ENCODE measurements at regions not wholly inside any gene's neighbourhood (a gene's known extent, or its start where the extent isn't known, plus 50 kb on each side); places are given as distances from the start of the nearest gene placed in this dataset.
"Not testable (repeated sequence)": the region's sequence is repeated elsewhere in the genome, so short reads cannot be mapped to it uniquely, and the experiment has no call there.

DNA sequence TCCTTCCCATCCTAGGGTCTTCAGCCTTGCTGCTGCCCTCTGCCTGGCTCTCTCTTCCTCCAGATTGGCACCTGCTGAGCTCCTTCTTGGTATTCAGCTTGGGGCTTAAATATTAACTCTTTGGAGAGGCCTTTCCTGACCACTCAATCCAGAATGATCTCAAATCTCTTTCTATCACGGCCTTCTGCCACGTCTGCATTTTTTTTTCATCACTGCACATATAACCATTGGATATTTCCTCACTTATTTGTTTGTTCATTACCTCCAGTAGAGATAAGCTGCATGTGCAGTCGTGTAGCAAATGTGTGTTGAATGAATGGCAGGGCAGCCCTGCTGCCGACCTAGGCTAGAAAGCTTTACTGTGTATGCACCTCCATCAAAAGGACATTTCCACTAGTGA lies 51.6 kb upstream of the MPP7 start:
- FAIRE-seq (no peak), DNase-seq (ENCODE audit: insufficient read length, low spot score) (no peak)
- no peak for TF ChIP-seq POLR2A (IDR thresholded peaks at IDR 0.05; ENCODE audit: low read depth, low read length)

DNA sequence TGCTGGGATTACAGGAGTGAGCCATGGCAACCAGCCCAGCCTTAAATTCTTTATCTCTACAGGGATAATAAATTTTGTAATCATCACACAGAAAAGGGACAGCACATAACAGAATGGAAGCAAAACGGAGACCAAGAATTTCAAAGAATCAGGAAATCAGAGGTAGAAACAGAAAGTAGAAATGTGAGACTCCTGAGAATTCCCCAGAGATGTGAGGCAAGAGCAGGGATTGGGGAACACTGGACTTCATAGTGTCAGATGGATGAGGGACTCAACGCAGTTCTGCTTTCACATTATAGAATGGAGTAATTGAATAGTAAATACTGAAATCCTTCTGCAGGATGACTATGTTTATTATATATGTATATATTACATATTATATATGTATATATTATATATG lies 52.5 kb upstream of the MPP7 start:
- FAIRE-seq (no peak), DNase-seq (ENCODE audit: insufficient read length, low spot score) (no peak)
- TF ChIP-seq POLR2A (IDR thresholded peaks at IDR 0.05; ENCODE audit: low read depth, low read length): no peak

GRCh38 chr10:28359334-28359733 lies 56.5 kb upstream of the MPP7 start:
- DNase-seq (ENCODE audit: insufficient read length, low spot score) (no peak), FAIRE-seq (no peak)
- no peak for TF ChIP-seq POLR2A (IDR thresholded peaks at IDR 0.05; ENCODE audit: low read depth, low read length)

- FAIRE-seq: no peak
- no peak for TF ChIP-seq POLR2A (IDR thresholded peaks at IDR 0.05; ENCODE audit: low read depth, low read length)
- no peak for DNase-seq (ENCODE audit: insufficient read length, low spot score)
These were observed 57.3 kb upstream of the MPP7 start for GRCh38 chr10:28360175-28360574.

DNA sequence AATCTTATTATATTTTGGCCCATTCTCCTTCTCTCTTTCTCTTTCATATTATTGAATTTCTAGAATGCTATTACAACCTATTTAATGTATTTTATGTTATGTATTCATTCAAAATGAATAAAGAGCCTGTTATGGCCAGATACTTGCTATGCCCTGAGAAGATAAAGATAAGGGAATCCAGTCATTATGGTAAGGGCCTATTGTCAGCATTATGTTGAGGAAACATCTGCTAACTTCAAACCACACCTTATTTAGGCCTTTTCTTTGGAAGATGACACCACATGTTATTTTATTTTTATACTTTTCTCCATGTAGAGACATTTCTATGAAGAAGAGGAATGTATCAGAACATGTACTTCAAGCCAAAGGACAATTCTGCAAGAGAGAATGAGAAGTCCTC lies 60.5 kb upstream of the MPP7 start:
- no peak for TF ChIP-seq POLR2A (IDR thresholded peaks at IDR 0.05; ENCODE audit: low read depth, low read length)
- FAIRE-seq: no peak
- DNase-seq (ENCODE audit: insufficient read length, low spot score): no peak

GRCh38 chr10:28365840-28366239 lies 63.0 kb upstream of the MPP7 start:
- no peak for DNase-seq (ENCODE audit: insufficient read length, low spot score)
- no peak for TF ChIP-seq POLR2A (IDR thresholded peaks at IDR 0.05; ENCODE audit: low read depth, low read length)
- FAIRE-seq: no peak

GRCh38 chr10:28366994-28367393 lies 64.1 kb upstream of the MPP7 start:
- no peak for DNase-seq (ENCODE audit: insufficient read length, low spot score)
- TF ChIP-seq POLR2A (IDR thresholded peaks at IDR 0.05; ENCODE audit: low read depth, low read length): no peak
- no peak for FAIRE-seq

DNA sequence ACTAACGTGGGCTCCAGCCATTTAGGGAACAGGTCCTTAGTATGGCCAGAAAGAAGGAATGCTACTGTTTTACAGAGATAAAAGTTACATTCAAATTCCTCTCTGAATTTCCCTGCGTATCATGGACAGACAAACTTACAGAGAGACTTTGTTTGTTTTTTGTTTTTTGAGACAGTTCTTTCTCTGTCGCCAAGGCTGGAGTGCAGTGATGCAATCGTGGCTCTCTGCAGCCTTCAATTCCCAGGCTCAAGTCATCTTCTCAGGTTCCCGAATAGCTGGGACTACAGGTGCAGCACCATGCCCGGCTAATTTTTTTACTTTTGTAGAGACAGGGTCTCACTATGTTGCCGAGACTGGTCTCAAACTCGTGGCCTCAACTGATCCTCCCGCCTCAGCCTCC lies 64.5 kb upstream of the MPP7 start:
- FAIRE-seq (no peak), DNase-seq (ENCODE audit: insufficient read length, low spot score) (no peak)
- no peak for TF ChIP-seq POLR2A (IDR thresholded peaks at IDR 0.05; ENCODE audit: low read depth, low read length)

GRCh38 chr10:28367929-28368484 lies 65.1 kb upstream of the MPP7 start:
- no peak for FAIRE-seq
- no peak for TF ChIP-seq POLR2A (IDR thresholded peaks at IDR 0.05; ENCODE audit: low read depth, low read length)
- no peak for DNase-seq (ENCODE audit: insufficient read length, low spot score)

DNA sequence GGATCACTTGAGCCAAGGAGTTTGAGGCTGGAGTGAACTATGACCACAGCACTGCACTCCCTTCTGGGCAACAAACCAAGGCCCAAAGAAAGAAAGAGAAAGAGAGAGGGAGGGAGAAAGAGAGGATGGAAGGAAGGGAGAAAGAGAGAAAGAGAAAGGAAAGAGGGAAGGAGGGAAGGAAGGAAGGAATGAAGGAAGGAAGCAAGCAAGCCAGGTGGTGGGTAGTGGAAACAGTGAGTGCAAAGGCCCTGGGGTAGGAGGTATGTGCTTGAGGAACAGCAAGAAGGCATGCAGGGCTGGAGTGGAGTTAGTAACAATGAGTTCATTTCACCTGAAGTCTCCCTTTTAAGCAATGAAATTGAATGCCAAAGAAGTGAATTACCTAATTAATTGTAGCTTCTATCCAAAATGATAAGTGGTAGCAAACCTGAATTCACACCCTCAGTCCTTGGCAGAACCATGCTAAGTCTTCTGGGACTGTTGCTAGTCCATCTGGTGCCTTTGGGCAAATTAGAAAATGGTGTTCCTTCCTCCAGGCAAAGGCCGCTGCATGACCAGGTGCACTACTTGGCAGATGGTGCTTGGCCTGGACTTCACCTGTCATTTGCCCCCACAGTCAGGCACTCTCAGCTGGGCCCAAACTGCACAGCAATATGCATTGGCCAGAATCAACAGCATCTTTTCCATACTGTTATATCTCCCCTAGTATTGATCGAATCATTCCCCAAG lies 67.4 kb upstream of the MPP7 start:
- no peak for FAIRE-seq
- DNase-seq (ENCODE audit: insufficient read length, low spot score): no peak
- TF ChIP-seq POLR2A (IDR thresholded peaks at IDR 0.05; ENCODE audit: low read depth, low read length): no peak

DNA sequence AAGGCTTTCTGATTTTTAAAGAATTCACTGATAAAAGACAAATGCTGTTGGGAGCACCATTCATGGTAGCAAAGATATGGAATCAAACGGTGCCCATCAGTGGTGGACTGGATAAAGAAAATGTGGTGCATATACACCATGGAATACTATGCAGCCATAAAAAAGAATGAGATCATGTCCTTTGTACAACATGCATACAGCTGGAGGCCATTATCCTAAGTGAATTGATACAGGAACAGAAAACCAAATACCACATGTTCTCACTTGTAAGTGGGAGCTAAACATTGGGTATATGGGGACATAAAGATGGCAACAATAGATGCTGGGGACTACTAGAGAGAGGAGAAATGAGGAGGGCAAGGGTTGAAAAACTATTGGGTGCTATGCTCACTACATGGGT lies 68.8 kb upstream of the MPP7 start:
- DNase-seq (ENCODE audit: insufficient read length, low spot score); FAIRE-seq: not testable (repeated sequence)

- no peak for DNase-seq (ENCODE audit: insufficient read length, low spot score)
- no peak for TF ChIP-seq POLR2A (IDR thresholded peaks at IDR 0.05; ENCODE audit: low read depth, low read length)
- no peak for FAIRE-seq
These were observed 71.2 kb upstream of the MPP7 start for GRCh38 chr10:28374036-28374435.

DNA sequence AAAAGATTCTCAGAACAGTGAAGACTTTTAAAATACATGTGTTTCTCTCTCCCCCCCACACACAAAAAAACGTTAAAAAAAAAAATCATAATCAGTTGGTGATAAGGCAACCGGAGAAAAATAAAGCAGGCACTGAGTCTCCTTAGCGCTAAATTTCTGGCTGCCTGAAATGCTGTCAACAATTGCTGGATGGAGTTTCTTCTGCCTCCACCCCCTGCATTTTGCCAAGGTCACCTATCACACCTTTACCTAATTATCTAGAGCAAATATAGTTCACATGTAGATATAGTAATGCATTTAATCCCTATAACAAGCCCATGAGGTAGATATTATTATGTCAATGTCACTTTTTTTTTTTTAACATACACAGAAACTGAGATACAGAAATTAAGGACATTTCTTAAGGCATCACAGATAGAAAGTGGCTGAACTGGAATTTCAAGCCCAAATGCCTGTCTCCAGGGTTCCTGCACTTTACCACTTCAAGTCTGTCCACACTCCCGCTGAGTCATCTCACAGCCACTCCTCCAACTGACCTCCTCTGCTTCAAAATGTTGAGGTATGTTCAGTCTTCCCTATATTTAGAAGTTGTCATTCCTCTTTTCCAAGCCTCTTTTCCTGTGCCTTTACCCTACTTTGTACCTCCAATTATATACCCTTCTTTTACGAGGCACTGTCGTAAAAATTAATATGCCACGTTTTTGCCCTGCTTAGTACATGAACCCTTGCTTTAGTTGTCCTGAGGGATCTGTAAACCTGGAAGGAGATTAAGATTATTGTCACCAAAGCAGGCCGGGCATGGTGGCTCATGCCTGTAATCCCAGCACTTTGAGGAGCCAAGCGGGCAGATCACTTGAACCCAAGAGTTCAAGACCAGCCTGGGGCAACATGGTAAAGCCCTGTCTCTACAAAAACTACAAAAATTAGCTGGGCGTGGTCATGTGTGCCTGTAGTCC lies 72.8 kb upstream of the MPP7 start:
- DNase-seq (ENCODE audit: insufficient read length, low spot score): peak; percentile 44

DNA sequence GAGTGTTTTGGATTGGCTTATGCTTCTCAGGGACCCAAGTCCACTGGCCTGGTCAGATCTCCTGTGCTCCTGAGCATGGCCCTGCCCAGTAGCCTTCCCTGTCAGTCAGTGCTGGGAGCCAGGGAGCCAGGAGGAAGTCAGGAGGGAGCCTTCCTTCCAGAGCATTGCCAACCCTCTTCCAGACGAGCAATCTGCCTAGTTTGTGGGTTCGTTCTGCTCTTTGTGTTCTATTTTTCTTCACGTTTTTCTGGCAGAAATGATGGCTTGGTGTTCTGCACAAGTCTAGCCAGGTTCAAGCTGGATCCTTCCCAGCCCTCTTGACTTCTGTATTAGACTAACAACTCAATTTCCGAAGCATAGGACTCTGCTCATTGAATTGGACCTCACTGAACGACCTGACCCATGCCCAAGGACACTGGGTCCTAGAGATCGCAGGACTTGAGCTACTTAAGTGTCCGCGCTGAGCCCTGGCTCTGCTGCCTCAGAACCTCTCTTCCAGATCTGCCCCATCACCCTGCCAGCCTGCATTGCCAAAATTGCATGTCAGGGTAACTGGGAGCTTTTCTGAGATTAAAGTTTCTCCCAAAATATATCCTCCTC lies 76.2 kb upstream of the MPP7 start:
- FAIRE-seq (no peak), DNase-seq (ENCODE audit: insufficient read length, low spot score) (no peak)
- no peak for TF ChIP-seq POLR2A (IDR thresholded peaks at IDR 0.05; ENCODE audit: low read depth, low read length)

More for the DNA sequence above, 72.8 kb upstream of the MPP7 start:
- FAIRE-seq: peak; percentile 67
- no peak for TF ChIP-seq POLR2A (IDR thresholded peaks at IDR 0.05; ENCODE audit: low read depth, low read length)

Measured in H54 (cell line).